GM11168 (cell line): ENCODE measurements at regions not wholly inside any gene's neighbourhood (a gene's known extent, or its start where the extent isn't known, plus 50 kb on each side); places are given as distances from the start of the nearest gene placed in this dataset.
"Not testable (repeated sequence)": the region's sequence is repeated elsewhere in the genome, so short reads cannot be mapped to it uniquely, and the experiment has no call there.

Experiments
- in situ Hi-C: fragments of 300-500 bp; cut with MboI; formaldehyde crosslinking; loops from one replicate; pipeline ENCODE4 v1.12.0; 2022; ENCODE audit warnings: low sequenced_read_pairs; ENCODE audit not compliant: unreplicated experiment

GRCh38 chr3:72630969-72631344, 217.3 kb downstream of the SHQ1 start:
- in situ Hi-C loops = no loop called here

- in situ Hi-C loops = no loop called here
Observed at GRCh38 chr3:72630327-72630968, 217.8 kb downstream of the SHQ1 start.

GRCh38 chr3:72629191-72629631, 219.0 kb downstream of the SHQ1 start:
- in situ Hi-C loops = no loop called here

GRCh38 chr3:72628065-72628464, 220.2 kb downstream of the SHQ1 start:
- in situ Hi-C loops = no loop called here

- in situ Hi-C loops = no loop called here
Observed at GRCh38 chr3:72627271-72627670, 221.0 kb downstream of the SHQ1 start.

GRCh38 chr3:72625602-72626337, 222.5 kb downstream of the SHQ1 start:
- in situ Hi-C loops = no loop called here

GRCh38 chr3:72624656-72625055, 223.6 kb downstream of the SHQ1 start:
- in situ Hi-C loops = no loop called here

GRCh38 chr3:72618739-72619138, 229.5 kb downstream of the SHQ1 start:
- in situ Hi-C loops = no loop called here

GRCh38 chr3:72617424-72618024, 230.7 kb downstream of the SHQ1 start:
- in situ Hi-C loops = no loop called here

GRCh38 chr3:72615776-72616175, 232.5 kb downstream of the SHQ1 start:
- in situ Hi-C loops = no loop called here

- in situ Hi-C loops = no loop called here
Observed at GRCh38 chr3:72615182-72615581, 233.1 kb downstream of the SHQ1 start.

GRCh38 chr3:72614394-72615074, 233.7 kb downstream of the SHQ1 start:
- in situ Hi-C loops = no loop called here

- in situ Hi-C loops = no loop called here
Observed at GRCh38 chr3:72613871-72614270, 234.4 kb downstream of the SHQ1 start.

- in situ Hi-C loops = not testable (repeated sequence)
Observed at GRCh38 chr3:72609114-72609513, 239.1 kb downstream of the SHQ1 start.

GRCh38 chr3:72606005-72606800, 242.0 kb downstream of the SHQ1 start:
- in situ Hi-C loops = no loop called here

GRCh38 chr3:72604328-72604727, 243.9 kb downstream of the SHQ1 start:
- in situ Hi-C loops = no loop called here

- in situ Hi-C loops = no loop called here
Observed at GRCh38 chr3:72601983-72602750, 246.1 kb downstream of the SHQ1 start.

GRCh38 chr3:72601060-72601459, 247.2 kb downstream of the SHQ1 start:
- in situ Hi-C loops = no loop called here

- in situ Hi-C loops = no loop called here
Observed at GRCh38 chr3:72597756-72598195, 250.5 kb downstream of the SHQ1 start.
